OCI-M1 (cell line): ENCODE measurements at regions not wholly inside any gene's neighbourhood (a gene's known extent, or its start where the extent isn't known, plus 50 kb on each side); places are given as distances from the start of the nearest gene placed in this dataset.

Experiments used
- DNase-seq: peaks from one replicate; lab custom pipeline; 2025; lab: John Stamatoyannopoulos, UW

DNA sequence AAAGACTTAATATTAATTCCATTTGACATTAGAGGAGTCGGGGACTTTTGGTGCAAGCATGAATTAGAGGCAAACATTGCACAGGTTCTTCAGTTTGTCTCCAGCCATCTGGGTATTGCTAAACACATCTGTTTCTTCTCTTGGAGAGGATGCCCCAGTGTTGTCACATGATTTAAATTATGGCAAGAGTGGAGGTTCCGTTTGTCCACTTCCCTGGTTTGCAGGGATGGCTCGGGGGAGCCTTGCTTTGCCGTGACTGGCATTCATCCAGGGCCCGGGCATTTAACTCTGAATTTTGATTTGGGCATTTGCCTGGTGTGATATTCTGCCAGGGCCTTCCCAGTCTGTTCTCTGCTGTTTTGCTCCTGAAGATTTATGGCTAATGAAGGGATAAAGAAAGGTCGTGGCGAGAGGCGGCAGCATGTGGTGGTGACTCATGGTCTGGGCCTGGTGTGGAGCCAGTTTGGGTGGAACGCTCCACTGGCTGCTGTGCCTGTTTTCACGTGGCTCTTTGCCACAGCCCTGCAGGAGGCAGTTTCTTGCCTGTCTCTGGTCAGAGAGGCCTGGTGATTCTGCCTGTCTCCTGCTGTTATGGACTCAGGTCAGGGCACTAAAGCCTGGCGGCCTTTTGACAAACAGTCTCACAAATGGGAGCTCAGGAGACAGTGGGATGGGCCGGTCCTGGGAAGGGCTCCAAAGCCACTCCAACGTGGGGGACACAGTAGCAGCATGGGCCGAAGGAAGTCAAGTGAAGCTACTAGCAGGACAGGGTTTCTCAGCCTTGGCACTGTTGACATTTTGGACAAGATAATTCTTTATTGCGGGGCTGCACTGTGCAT lies 99.4 kb upstream of the PGRMC2 start:
- peak; percentile 31 for DNase-seq

- DNase-seq: peak; percentile 37
Measured at GRCh38 chr4:128385683-128386304, 98.2 kb upstream of the PGRMC2 start.

GRCh38 chr4:128384765-128385598 lies 97.4 kb upstream of the PGRMC2 start:
- no peak for DNase-seq

GRCh38 chr4:128384091-128384520 lies 96.5 kb upstream of the PGRMC2 start:
- DNase-seq: no peak

DNA sequence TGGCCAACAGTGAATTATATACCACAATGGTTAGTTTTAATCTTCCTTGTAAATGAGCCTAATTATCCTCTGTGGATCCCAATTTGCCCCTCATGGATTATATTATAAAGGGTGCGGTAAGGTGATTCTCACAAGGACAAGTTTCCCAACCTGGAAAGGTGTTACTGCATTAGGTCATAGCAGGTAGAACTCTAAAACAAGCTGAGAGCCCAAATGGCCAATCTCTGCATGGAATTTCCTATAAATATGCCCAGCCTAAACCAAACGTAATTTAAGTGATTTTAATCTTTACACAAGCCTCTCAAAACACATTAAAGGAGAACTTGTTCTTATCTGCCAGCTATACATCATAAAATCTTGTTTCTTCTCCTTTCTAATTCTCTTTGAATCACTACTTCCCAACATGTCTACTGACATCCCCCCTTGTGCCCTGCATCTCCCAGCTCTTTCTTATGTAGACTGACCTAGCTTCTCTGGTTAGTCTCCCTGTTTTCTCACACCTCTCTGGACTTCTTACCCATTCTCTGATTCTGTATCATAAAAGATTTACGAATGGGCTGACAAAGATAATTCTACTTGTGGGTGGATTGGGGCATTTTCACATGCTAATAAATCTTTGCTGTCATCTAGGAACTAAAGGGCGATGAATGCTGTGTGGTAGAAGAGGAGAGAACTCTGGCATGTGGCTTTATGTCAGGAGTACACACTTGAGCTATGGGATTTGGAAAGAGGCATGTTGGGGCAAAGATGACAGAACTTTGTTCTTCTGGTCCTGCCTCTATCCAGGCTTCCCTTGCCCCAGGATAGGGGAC lies 94.3 kb upstream of the PGRMC2 start:
- no peak for DNase-seq

- no peak for DNase-seq
Measured at GRCh38 chr4:128380306-128380705, 92.7 kb upstream of the PGRMC2 start.

DNA sequence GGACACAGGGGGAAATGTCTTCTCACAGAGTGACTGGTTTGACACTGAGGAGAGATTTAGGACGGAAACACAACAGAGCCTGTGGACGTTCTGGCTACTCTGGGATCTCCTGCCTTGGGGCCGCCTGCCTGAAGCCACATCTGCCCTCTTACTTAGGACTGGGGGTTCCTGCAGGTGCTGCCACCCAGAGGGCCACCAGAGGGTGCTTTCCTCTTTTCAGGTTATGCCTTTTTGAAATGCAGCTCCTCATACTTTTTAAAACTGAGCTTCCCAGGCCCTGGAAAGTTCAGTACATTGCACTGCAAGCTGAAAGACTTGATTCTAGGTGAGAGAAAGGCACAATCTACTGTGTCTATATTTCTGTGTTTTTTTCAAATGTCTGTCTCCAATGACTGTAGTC lies 92.2 kb upstream of the PGRMC2 start:
- DNase-seq: peak; percentile 44

- no peak for DNase-seq
Measured at GRCh38 chr4:128378668-128379067, 91.1 kb upstream of the PGRMC2 start.

DNA sequence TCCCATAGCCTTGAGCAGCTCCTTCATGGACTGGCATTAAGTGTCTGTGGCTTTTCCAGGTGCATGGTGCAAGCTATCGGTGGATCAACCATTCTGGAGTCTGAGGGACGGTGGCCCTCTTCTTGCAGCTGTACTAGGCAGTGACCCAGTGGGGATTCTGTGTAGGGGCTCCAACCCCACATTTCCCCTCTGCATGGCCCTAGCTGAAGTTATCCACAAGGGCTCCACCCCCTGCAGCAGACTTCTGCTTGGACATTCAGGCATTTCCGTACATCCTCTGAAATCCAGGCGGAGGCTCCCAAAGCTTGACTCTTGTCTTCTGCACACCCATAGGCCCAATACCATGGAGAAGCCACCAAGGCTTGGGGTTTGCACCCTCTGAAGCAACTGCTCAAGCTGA lies 89.3 kb upstream of the PGRMC2 start:
- no peak for DNase-seq

DNA sequence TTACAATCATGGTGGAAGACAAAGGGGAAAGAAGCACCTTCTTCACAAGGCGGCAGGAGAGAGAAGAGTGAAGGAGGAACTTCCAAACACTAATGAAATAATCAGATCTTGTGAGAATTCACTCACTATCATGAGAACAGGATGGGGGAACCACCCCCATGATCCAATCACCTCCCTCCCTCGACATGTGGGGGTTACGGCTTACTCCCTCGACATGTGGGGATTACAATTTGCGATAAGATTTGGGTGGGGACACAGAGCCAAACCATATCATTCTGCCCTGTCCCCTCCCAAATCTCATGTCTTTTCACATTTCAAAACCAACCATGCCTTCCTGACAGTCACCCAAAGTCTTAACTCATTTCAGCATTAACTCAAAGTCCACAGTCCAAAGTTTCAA lies 88.7 kb upstream of the PGRMC2 start:
- DNase-seq: no peak

GRCh38 chr4:128373628-128374027 lies 86.0 kb upstream of the PGRMC2 start:
- no peak for DNase-seq

- DNase-seq: no peak
Measured at GRCh38 chr4:128371876-128372275, 84.3 kb upstream of the PGRMC2 start.

DNA sequence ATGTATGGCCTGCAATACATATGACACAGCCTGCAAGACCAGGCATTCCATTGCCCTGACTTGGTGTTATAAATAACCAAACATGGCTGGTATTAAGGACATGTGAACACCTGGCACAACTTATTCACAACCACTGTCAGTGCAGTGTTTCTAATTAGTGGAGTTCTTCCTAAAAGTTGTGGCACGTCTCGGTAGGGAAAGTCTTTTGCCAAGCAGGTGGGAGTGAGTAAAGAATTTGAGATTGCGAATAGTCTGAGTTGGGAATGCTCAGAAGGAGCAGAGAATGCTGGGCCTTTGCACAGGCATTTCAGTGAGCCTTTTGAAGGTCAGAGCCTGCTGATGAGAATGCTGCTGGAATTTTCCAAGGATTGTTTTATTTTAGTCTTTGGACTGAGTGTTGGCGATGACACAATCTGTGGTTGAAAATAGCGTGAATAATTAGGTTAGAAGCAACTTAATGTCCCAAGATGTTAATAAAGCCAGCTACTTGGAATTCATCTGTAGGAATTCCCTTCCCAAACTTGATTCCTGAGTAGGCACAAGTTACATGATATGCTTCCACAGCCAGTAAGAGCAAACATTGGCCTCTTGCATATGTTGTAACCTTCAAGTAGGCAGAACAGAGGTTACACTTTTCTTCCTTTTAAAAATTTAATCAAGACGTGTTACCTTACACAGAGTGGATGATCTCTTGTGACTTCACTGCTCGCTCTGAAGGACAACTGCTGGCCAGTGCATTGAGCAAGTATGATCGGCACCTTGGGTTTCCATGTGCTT lies 83.6 kb upstream of the PGRMC2 start:
- DNase-seq: no peak

GRCh38 chr4:128366212-128366611 lies 78.6 kb upstream of the PGRMC2 start:
- DNase-seq: no peak

DNA sequence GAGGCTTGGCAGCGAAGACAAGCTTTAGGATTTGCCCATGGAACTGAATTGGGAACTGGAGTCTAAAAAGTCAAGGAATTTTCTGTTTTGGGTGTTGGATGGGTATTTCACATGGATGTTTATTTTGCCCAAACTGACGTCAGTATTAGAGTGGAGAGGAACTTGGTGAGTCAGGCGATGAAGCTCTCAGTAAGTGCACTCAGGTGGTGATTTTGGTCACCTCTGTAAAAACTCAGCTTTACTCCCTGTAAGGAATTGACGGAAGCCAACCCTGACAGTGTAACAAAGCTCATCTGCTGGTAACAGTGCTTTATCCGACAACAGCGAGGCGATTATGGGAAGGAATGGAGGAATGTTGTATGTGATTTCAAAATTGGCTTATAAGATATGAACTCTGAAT lies 77.0 kb upstream of the PGRMC2 start:
- no peak for DNase-seq

DNA sequence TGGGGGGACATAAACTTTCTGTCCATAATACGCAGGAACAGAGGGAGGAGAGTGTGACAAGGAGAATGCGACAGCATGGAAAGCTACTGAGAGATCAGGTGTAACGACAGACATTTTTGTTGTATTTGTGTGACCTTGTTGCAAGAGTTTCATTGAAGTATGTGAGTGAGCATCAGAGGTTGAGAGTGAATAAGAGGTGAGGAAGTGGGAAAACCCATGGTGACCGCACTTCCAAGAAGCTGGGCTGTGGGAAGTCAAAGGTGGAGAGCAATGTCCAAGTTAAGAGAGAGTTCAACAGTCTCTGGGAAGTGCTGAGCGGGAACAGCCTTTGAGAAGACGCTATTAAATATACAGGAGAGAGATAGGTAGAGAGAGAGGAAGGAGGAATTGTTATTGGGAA lies 76.4 kb upstream of the PGRMC2 start:
- DNase-seq: no peak

DNA sequence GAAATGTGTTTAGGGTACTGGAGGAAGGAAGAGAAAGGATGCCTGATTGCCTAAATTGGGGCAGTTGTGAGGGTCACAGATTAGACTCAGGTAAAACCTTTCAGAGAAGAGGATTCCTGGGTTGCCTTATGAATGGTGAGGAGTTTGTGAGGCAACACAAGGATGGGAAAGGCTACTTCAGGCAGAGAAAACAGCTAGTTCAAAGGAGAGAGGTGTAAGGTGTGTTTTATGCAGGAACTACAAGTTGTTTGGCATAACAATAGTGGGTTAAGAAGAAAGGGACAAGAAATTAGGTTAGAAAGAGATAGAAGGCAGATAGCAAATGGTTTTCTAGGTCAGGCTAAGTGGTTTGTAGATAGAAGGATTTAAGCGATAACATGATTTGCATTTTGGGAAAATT lies 75.1 kb upstream of the PGRMC2 start:
- no peak for DNase-seq

GRCh38 chr4:128359422-128359821 lies 71.8 kb upstream of the PGRMC2 start:
- DNase-seq: no peak

DNA sequence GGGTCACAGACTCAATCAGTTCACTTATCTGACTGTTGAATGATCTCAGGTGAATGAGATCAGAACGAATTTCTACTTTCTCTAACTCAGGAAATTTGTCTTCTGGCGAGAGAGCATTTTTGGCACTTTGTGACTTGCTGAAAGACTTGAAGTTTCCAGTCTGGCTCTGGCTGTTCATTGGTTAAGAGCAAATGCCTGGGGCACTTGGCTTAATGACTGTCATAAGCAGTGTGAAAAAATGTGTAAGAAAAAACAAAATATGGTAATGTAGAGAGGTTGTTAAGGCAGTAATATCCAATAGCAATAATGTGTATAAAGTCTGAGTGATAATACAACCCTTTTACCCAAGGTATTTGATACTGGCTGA lies 71.3 kb upstream of the PGRMC2 start:
- no peak for DNase-seq

- DNase-seq: no peak
Measured at GRCh38 chr4:128358231-128358912, 70.8 kb upstream of the PGRMC2 start.

DNA sequence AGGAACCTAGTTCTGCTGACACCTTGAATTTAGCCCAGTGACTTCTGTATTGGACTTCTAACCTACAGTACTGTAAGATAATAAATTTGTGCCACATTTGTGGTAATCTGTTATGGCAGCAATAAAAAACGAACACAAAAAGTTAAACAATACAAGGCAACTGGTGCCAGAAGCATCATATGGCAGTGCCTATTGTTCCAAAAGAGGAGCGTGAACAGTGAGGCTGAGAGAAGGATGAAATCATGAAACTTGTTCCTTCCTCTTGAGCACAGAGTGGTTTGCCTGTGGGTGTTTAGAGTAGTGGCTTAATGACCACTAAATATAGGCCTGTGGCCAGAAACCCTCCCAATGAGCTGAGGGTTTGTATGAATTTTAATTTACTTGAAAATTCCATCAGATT lies 69.7 kb upstream of the PGRMC2 start:
- DNase-seq: no peak
